GM12865 (cell line): ENCODE measurements at regions not wholly inside any gene's neighbourhood (a gene's known extent, or its start where the extent isn't known, plus 50 kb on each side); places are given as distances from the start of the nearest gene placed in this dataset.

Experiments used
- DNase-seq: peaks from one replicate; pipeline ENCODE4 v3.0.0; 2010; ENCODE audit warnings: low read depth
- H3K4me3 ChIP-seq: 2 replicates; pipeline ENCODE4 v1.5.1; 2011; ENCODE audit warnings: mild to moderate bottlenecking, low read depth, low read length, control low read depth
- TF ChIP-seq, protein P1 (sequence below): IDR thresholded peaks from 2 replicates; pipeline ENCODE4 v1.5.1; 2011; ENCODE audit warnings: low read length, control low read depth, low read depth, inconsistent platforms; ENCODE audit not compliant: insufficient read depth; ENCODE audit errors: missing control alignments

DNA sequence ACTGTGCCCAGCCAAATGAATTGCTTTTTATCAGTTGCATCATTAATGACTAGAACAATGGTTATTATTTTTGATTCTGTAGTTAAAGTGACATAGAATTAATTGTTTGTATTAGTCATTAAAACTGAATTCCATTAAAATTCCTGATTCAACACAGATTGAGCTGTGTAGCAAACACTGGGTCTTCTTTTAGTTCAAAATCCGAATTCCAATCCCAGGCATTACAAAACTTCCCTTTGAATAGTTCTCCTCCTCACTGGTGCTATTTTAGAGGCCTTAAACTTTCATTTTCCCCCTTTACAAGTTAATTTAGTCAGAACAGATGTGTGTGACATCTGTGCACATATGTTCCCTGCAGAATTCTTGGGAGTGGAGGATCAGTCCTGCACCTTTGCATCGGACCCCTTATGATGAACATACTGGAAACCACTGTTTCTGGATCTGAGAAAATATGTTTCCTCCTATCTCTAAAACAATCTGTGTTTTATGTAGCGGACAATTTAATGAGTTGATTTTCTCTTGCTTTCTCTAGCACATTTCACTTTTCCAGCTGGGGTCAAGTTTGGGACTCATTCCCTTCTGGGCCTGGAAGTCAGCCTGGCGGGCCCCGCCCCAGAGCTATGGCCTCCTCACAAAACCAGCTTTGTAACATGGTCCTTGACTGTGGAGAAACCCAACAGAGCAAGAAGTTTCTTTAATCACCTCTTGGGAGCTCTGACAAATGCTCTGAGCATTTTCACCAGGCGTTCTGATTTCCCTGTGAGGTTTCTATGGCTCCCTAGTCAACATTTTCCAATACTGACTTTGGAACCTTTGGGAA, 87.9 kb upstream of the MAMDC2 start:
- TF ChIP-seq, protein P1, sequence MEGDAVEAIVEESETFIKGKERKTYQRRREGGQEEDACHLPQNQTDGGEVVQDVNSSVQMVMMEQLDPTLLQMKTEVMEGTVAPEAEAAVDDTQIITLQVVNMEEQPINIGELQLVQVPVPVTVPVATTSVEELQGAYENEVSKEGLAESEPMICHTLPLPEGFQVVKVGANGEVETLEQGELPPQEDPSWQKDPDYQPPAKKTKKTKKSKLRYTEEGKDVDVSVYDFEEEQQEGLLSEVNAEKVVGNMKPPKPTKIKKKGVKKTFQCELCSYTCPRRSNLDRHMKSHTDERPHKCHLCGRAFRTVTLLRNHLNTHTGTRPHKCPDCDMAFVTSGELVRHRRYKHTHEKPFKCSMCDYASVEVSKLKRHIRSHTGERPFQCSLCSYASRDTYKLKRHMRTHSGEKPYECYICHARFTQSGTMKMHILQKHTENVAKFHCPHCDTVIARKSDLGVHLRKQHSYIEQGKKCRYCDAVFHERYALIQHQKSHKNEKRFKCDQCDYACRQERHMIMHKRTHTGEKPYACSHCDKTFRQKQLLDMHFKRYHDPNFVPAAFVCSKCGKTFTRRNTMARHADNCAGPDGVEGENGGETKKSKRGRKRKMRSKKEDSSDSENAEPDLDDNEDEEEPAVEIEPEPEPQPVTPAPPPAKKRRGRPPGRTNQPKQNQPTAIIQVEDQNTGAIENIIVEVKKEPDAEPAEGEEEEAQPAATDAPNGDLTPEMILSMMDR, result no peak
- no peak for DNase-seq
- no peak overlapping the region for H3K4me3 ChIP-seq

DNA sequence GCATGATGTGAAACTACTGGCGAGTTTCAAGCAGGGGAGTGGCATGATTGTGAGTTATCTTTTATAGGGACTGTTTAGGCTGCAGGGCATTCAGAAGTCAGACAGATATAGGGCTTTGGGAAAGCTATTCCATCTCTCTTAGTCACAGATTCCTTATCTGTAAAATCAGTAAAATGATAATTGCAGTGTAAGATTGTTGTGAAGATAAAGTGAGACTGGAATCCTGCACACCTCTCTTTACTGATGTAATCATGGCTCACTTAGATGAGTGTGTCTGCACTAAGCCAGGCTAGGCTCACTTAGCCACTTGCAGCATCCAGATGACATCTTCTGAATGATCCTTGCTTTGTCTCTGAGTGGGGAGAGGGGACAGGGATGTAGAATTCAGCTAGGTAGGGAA, 81.8 kb upstream of the MAMDC2 start:
- H3K4me3 ChIP-seq, result no peak overlapping the region
- TF ChIP-seq, protein P1, result no peak
- DNase-seq, result no peak

DNA sequence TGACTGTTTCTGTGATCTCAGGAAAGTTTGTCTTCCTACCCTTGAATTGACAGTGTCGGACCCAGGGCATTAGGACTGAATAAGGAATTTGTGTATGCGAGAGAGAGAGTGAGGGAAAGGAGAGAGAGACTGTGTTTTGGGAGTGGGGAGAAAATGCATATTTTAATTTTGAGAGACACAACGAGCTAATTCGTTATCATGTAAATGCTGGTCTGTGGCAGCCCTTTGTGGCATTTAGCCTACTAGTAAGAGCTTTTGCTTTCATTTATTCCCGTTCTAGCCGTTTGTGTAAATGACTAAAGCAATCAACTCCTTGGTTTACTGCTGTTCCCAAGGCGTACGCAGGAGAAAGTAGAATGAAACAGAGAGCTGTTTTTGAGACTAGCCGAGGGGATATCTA, 79.8 kb upstream of the MAMDC2 start:
- DNase-seq, result no peak
- TF ChIP-seq, protein P1, result no peak
- H3K4me3 ChIP-seq, result no peak overlapping the region

DNA sequence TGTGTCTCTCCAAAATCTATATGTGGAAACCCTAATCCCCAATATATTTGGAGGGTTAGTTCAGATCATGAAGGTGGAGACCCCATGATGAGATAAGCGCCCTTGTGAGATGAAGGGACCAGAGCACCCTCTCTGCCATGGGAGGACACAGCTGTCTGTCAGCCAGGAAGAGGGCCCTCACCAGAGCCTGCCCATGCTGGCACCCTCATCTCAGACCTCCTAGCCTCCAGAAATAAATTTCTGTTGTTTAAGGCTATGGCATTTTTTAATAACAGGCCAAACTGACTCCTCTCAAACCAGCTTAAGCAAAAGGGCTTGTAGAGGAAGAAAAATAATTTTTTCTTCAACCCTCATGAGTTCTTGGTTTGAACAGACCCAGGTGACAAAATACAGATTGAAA, 79.2 kb upstream of the MAMDC2 start:
- no peak overlapping the region for H3K4me3 ChIP-seq
- DNase-seq, result no peak
- TF ChIP-seq, protein P1, result no peak

DNA sequence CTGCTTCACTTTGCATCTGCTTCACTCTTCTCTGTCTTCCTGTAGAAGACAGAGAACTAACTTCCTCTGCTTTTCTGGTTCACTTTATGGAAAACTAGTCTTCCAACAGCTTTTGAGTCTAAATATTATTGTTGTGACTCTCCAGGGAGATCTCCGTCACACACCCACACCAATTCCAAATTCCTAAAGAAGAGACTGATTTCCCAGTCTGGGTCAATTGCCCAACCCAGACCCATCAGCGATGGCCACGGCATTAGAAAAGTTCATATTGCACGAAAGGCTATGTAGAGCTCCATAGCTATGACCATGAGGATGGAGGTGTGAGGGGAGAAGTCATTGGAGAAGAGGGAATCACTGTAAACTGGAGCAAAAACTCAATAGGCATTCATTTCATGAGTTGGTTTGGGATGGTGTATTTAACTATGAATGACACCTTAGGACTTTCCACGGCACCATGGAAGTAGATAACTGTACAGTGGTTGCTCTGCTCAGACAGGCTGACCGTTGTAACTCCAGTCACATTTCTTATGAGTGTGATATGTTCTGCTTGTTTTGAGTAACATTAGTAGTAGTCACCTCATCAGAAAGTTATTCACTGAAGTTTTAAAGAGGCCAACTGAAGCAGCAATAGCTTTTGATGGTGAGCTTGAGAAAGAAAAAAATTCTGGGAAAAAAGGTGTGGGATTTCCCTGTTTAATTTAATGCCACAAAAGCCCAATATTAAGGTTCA, 78.1 kb upstream of the MAMDC2 start:
- TF ChIP-seq, protein P1, result no peak
- H3K4me3 ChIP-seq, result no peak overlapping the region
- no peak for DNase-seq

DNA sequence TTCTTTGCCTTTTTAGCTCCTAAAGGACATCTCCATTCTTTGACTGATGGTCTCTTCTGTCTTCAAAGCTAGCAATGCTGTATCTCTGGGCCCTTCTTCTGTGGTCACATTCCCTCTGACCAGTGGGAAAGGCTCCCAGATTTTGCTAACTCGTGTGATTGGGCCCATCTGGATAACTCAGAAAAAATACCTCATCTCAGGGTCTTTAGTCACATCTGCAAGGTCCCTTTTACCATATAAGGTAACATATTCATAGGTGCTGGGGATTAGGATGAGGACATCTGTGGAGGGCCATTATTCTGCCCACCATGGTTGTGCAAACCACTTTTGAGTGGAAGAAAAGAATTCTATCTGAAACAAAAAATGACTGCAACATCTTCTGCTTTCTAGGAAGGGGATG, 76.3 kb upstream of the MAMDC2 start:
- TF ChIP-seq, protein P1, result no peak
- DNase-seq, result no peak
- H3K4me3 ChIP-seq, result no peak overlapping the region
